GM23338 (cell line): ENCODE measurements at regions not wholly inside any gene's neighbourhood (a gene's known extent, or its start where the extent isn't known, plus 50 kb on each side); places are given as distances from the start of the nearest gene placed in this dataset.

Experiments
- CREB1 ChIP-seq: fragments of 250-450 bp; sonication (Bioruptor Pico); IDR thresholded peaks from 2 replicates; pipeline ENCODE4 v1.5.0; 2020; ENCODE audit warnings: low read depth, mild to moderate bottlenecking, moderate library complexity
- EZH2 ChIP-seq: fragments of 200-600 bp; sonication (generic); IDR thresholded peaks from one replicate; pipeline ENCODE4 v1.8.0; 2017; ENCODE audit warnings: antibody characterized with exemption, mild to moderate bottlenecking, low read depth; ENCODE audit not compliant: unreplicated experiment
- EZH2phosphoT487 ChIP-seq: fragments of 200-600 bp; sonication (generic); IDR thresholded peaks from one replicate; pipeline ENCODE4 v1.8.1; 2018; ENCODE audit warnings: antibody characterized with exemption; ENCODE audit not compliant: unreplicated experiment
- POLR2AphosphoS5 ChIP-seq: IDR thresholded peaks from 2 replicates; pipeline ENCODE4 v1.6.1; 2016; ENCODE audit warnings: antibody characterized with exemption, low read depth
- STAT1 ChIP-seq: IDR thresholded peaks from one replicate; pipeline ENCODE4 v1.6.1; 2016; ENCODE audit warnings: antibody characterized with exemption; ENCODE audit not compliant: unreplicated experiment
- TF ChIP-seq, protein P1 (sequence below), 2 experiments: fragments of 200-600 bp in 1 of 2; sonication (generic) in 1 of 2; conservative IDR thresholded peaks; 2 replicates each; pipeline versions ENCODE4 v1.5.1 to v1.6.1; 2016 to 2017; ENCODE audit warnings: antibody characterized with exemption in 2 of 2, low read depth in 2 of 2, mild to moderate bottlenecking in 2 of 2, moderate library complexity in 1 of 2
- TF ChIP-seq, protein P2 (sequence below): IDR thresholded peaks from one replicate; pipeline ENCODE4 v1.6.1; 2018; ENCODE audit warnings: antibody characterized with exemption; ENCODE audit not compliant: unreplicated experiment

DNA sequence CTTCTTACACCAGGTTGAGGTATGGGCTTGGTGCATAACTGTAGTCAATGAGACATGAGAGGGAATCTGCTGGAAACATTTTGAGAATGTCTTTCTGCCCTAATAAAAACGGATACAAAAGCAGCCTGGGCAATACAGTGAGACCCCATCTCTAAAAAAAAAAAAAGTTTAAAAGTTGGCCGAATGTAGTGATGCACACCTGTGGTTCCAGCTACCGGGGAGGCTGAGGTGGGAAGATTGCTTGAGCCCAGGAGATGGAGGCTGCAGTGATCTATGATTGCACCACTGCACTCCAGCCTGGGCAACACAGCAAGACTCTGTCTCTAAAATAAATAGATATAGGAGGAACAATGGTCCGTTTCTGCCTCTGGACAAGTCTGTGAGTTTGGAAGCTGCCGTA lies 81.5 kb upstream of the FAM171A1 start:
- TF ChIP-seq, protein P1, sequence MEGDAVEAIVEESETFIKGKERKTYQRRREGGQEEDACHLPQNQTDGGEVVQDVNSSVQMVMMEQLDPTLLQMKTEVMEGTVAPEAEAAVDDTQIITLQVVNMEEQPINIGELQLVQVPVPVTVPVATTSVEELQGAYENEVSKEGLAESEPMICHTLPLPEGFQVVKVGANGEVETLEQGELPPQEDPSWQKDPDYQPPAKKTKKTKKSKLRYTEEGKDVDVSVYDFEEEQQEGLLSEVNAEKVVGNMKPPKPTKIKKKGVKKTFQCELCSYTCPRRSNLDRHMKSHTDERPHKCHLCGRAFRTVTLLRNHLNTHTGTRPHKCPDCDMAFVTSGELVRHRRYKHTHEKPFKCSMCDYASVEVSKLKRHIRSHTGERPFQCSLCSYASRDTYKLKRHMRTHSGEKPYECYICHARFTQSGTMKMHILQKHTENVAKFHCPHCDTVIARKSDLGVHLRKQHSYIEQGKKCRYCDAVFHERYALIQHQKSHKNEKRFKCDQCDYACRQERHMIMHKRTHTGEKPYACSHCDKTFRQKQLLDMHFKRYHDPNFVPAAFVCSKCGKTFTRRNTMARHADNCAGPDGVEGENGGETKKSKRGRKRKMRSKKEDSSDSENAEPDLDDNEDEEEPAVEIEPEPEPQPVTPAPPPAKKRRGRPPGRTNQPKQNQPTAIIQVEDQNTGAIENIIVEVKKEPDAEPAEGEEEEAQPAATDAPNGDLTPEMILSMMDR (conservative IDR thresholded peaks at IDR 0.05; ENCODE audit: low read depth in 2 of 2) = no peak
- no peak for TF ChIP-seq POLR2AphosphoS5
- no peak for TF ChIP-seq EZH2
- TF ChIP-seq EZH2phosphoT487 = no peak
- no peak for TF ChIP-seq STAT1
- TF ChIP-seq, protein P2, sequence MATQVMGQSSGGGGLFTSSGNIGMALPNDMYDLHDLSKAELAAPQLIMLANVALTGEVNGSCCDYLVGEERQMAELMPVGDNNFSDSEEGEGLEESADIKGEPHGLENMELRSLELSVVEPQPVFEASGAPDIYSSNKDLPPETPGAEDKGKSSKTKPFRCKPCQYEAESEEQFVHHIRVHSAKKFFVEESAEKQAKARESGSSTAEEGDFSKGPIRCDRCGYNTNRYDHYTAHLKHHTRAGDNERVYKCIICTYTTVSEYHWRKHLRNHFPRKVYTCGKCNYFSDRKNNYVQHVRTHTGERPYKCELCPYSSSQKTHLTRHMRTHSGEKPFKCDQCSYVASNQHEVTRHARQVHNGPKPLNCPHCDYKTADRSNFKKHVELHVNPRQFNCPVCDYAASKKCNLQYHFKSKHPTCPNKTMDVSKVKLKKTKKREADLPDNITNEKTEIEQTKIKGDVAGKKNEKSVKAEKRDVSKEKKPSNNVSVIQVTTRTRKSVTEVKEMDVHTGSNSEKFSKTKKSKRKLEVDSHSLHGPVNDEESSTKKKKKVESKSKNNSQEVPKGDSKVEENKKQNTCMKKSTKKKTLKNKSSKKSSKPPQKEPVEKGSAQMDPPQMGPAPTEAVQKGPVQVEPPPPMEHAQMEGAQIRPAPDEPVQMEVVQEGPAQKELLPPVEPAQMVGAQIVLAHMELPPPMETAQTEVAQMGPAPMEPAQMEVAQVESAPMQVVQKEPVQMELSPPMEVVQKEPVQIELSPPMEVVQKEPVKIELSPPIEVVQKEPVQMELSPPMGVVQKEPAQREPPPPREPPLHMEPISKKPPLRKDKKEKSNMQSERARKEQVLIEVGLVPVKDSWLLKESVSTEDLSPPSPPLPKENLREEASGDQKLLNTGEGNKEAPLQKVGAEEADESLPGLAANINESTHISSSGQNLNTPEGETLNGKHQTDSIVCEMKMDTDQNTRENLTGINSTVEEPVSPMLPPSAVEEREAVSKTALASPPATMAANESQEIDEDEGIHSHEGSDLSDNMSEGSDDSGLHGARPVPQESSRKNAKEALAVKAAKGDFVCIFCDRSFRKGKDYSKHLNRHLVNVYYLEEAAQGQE = no peak
- TF ChIP-seq CREB1 (CRISPR knock-in tag) = no peak
